ENCODE measurements at regions not wholly inside any gene's neighbourhood (a gene's known extent, or its start where the extent isn't known, plus 50 kb on each side); places are given as distances from the start of the nearest gene placed in this dataset.

GRCh38 chr6:167649476-167649875 lies 177.2 kb upstream of the AFDN start:
- TF ChIP-seq CTCF (conservative IDR thresholded peaks at IDR 0.05; ENCODE audit: low read depth in 2 of 2), result no peak
- TF ChIP-seq JUNB (IDR thresholded peaks at IDR 0.05; ENCODE audit: unreplicated experiment), result no peak
- no peak for TF ChIP-seq EZH2phosphoT487 (IDR thresholded peaks at IDR 0.05; ENCODE audit: unreplicated experiment)
- TF ChIP-seq EZH2 (IDR thresholded peaks at IDR 0.05; ENCODE audit: low read depth, unreplicated experiment), result no peak
- no peak for TF ChIP-seq CREB1 (CRISPR knock-in tag; IDR thresholded peaks at IDR 0.05; ENCODE audit: low read depth)
- TF ChIP-seq REST (IDR thresholded peaks at IDR 0.05; ENCODE audit: unreplicated experiment), result no peak
- TF ChIP-seq POLR2AphosphoS5 (IDR thresholded peaks at IDR 0.05; ENCODE audit: low read depth), result no peak
- no peak for TF ChIP-seq ETS1 (IDR thresholded peaks at IDR 0.05)
- no peak for TF ChIP-seq ZNF331 (CRISPR knock-in tag; IDR thresholded peaks at IDR 0.05; ENCODE audit: low read depth)
